OCI-LY1 (cell line): ENCODE measurements at regions not wholly inside any gene's neighbourhood (a gene's known extent, or its start where the extent isn't known, plus 50 kb on each side); places are given as distances from the start of the nearest gene placed in this dataset.

Source experiments
- H2AFZ ChIP-seq: fragments of 200-600 bp; sonication (generic), shearing (Covaris generic); 2 replicates; pipeline ENCODE4 v1.6.0; 2014; ENCODE audit warnings: antibody characterized with exemption, mild to moderate bottlenecking, low read length
- H3F3A ChIP-seq: fragments of 200-600 bp; sonication (generic), shearing (Covaris generic); 2 replicates; pipeline ENCODE4 v1.6.0; 2014; ENCODE audit warnings: mild to moderate bottlenecking, antibody characterized with exemption, low read length, moderate library complexity; ENCODE audit not compliant: insufficient read depth
- H3K27ac ChIP-seq: fragments of 200-600 bp; sonication (generic); 2 replicates; pipeline ENCODE4 v1.5.1; 2014; ENCODE audit warnings: low read length, mixed run types, mild to moderate bottlenecking, low read depth; ENCODE audit not compliant: poor library complexity, severe bottlenecking
- H3K27me3 ChIP-seq: fragments of 200-600 bp; sonication (generic); 2 replicates; pipeline ENCODE4 v1.6.0; 2014; ENCODE audit warnings: antibody characterized with exemption, mild to moderate bottlenecking, low read length, moderate library complexity; ENCODE audit not compliant: insufficient read depth
- H3K36me3 ChIP-seq: fragments of 200-600 bp; sonication (generic); 2 replicates; pipeline ENCODE4 v1.6.1; 2014; ENCODE audit warnings: mild to moderate bottlenecking, antibody characterized with exemption, low read length, moderate library complexity, mixed read lengths; ENCODE audit not compliant: insufficient read depth
- H3K4me1 ChIP-seq: fragments of 200-600 bp; sonication (generic); 2 replicates; pipeline ENCODE4 v1.5.1; 2014; ENCODE audit warnings: mild to moderate bottlenecking, low read length, moderate library complexity; ENCODE audit not compliant: insufficient read depth, severe bottlenecking
- H3K4me2 ChIP-seq: fragments of 200-600 bp; sonication (generic), shearing (Covaris generic); 2 replicates; pipeline ENCODE4 v1.6.1; 2014; ENCODE audit warnings: low read length
- H3K4me3 ChIP-seq: fragments of 200-600 bp; sonication (generic); 2 replicates; pipeline ENCODE4 v1.5.1; 2014; ENCODE audit warnings: low read length, low read depth, mild to moderate bottlenecking, mixed read lengths; ENCODE audit not compliant: poor library complexity, severe bottlenecking
- H3K79me2 ChIP-seq: fragments of 200-600 bp; shearing (Covaris generic); 2 replicates; pipeline ENCODE4 v1.6.1; 2016; ENCODE audit warnings: mixed run types, low read length, mixed read lengths; ENCODE audit not compliant: insufficient read depth
- H3K9ac ChIP-seq: fragments of 200-600 bp; sonication (generic), shearing (Covaris generic); 2 replicates; pipeline ENCODE4 v1.6.1; 2014; ENCODE audit warnings: mild to moderate bottlenecking, low read length, mixed read lengths
- H3K9me2 ChIP-seq: fragments of 200-600 bp; sonication (generic), shearing (Covaris generic); 2 replicates; pipeline ENCODE4 v1.6.1; 2014; ENCODE audit warnings: low read depth, mild to moderate bottlenecking, low read length, mixed read lengths
- H3K9me3 ChIP-seq: fragments of 200-600 bp; shearing (Covaris generic); 2 replicates; pipeline ENCODE4 v1.6.1; 2014; ENCODE audit warnings: low read length, mixed read lengths
- H4K20me1 ChIP-seq: fragments of 200-600 bp; sonication (generic), shearing (Covaris generic); 2 replicates; pipeline ENCODE4 v1.6.0; 2016; ENCODE audit warnings: mild to moderate bottlenecking, low read length; ENCODE audit not compliant: insufficient read depth
- CTCF ChIP-seq: fragments of 200-600 bp; sonication (generic), shearing (Covaris generic); IDR thresholded peaks from 2 replicates; pipeline ENCODE4 v1.5.1; 2017; ENCODE audit warnings: mild to moderate bottlenecking, antibody characterized with exemption, low read length, moderate library complexity, mixed read lengths
- EZH2 ChIP-seq: fragments of 200-600 bp; sonication (generic), shearing (Covaris generic); IDR thresholded peaks from 2 replicates; pipeline ENCODE4 v1.8.0; 2017; ENCODE audit warnings: borderline replicate concordance, mixed run types, mild to moderate bottlenecking, antibody characterized with exemption, low read length, moderate library complexity, mixed read lengths

GRCh38 chr1:99110140-99111041 lies 105.7 kb upstream of the PLPPR5 start:
- no peak overlapping the region for H3K4me2 ChIP-seq
- no peaks in the 10 kb centered on the region for H3K4me1 ChIP-seq
- no peaks in the 10 kb centered on the region for H3K9me3 ChIP-seq
- TF ChIP-seq CTCF: no peak
- TF ChIP-seq EZH2: no peak
- H3K4me3 ChIP-seq: no peak overlapping the region
- H2AFZ ChIP-seq: no peak overlapping the region
- H3K27ac ChIP-seq: no peak overlapping the region
- H3K79me2 ChIP-seq: no peaks in the 10 kb centered on the region
- no peaks in the 10 kb centered on the region for H3K36me3 ChIP-seq
- no peaks in the 10 kb centered on the region for H3F3A ChIP-seq
- H3K27me3 ChIP-seq: no peaks in the 10 kb centered on the region
- H3K9ac ChIP-seq: no peak overlapping the region
- no peaks in the 10 kb centered on the region for H3K9me2 ChIP-seq
- no peaks in the 10 kb centered on the region for H4K20me1 ChIP-seq

- Histone ChIP-seq H2AFZ (no peak overlapping the region), H3K27ac (no peak overlapping the region), H3K4me3 (no peak overlapping the region), H3K9ac (no peak overlapping the region), H3F3A (no peaks in the 10 kb centered on the region), H3K4me2 (no peak overlapping the region), H3K9me3 (no peaks in the 10 kb centered on the region), H3K36me3 (no peaks in the 10 kb centered on the region), H3K79me2 (no peaks in the 10 kb centered on the region), H3K9me2 (no peaks in the 10 kb centered on the region), H3K27me3 (no peaks in the 10 kb centered on the region), H4K20me1 (no peaks in the 10 kb centered on the region), H3K4me1 (no peaks in the 10 kb centered on the region)
- TF ChIP-seq EZH2: no peak
- no peak for TF ChIP-seq CTCF
These were observed 110.6 kb upstream of the PLPPR5 start for GRCh38 chr1:99115231-99115630.

GRCh38 chr1:99119188-99119587 lies 114.5 kb upstream of the PLPPR5 start:
- no peak for TF ChIP-seq CTCF
- TF ChIP-seq EZH2: no peak
- Histone ChIP-seq H3K9ac (no peak overlapping the region), H3K4me1 (no peaks in the 10 kb centered on the region), H3K9me3 (no peaks in the 10 kb centered on the region), H3K36me3 (no peaks in the 10 kb centered on the region), H3K4me3 (no peak overlapping the region), H3K4me2 (no peak overlapping the region), H3K27me3 (no peaks in the 10 kb centered on the region), H2AFZ (no peak overlapping the region), H3F3A (no peaks in the 10 kb centered on the region), H3K9me2 (no peaks in the 10 kb centered on the region), H4K20me1 (no peaks in the 10 kb centered on the region), H3K27ac (no peak overlapping the region), H3K79me2 (no peaks in the 10 kb centered on the region)
